Stimulated activated CD4-positive, alpha-beta T cell treated with anti-CD3 and anti-CD28 coated beads, Interleukin-2, amount 100 ng/mL, for 24 hours (primary cell): ENCODE measurements at regions not wholly inside any gene's neighbourhood (a gene's known extent, or its start where the extent isn't known, plus 50 kb on each side); places are given as distances from the start of the nearest gene placed in this dataset.

Experiments used
- DNase-seq, 2 donors: peaks; one replicate each; pipeline ENCODE4 v3.0.0-alpha.2; 2020

GRCh38 chr11:27213232-27213660 lies 149.8 kb downstream of the CCDC34 start:
- DNase-seq, result no peak

- no peak for DNase-seq
These were observed 150.7 kb downstream of the CCDC34 start for GRCh38 chr11:27212248-27212780.

GRCh38 chr11:27211370-27212127 lies 151.5 kb downstream of the CCDC34 start:
- peak in 1 of 2 donors; percentile 12 for DNase-seq

GRCh38 chr11:27210531-27210930 lies 152.5 kb downstream of the CCDC34 start:
- DNase-seq, result no peak

GRCh38 chr11:27209562-27210005 lies 153.4 kb downstream of the CCDC34 start:
- no peak for DNase-seq

- DNase-seq, result no peak
These were observed 154.2 kb downstream of the CCDC34 start for GRCh38 chr11:27208846-27209245.

GRCh38 chr11:27207025-27207650 lies 155.9 kb downstream of the CCDC34 start:
- DNase-seq, result no peak

- no peak for DNase-seq
These were observed 157.0 kb downstream of the CCDC34 start for GRCh38 chr11:27205779-27206570.

- DNase-seq, result no peak
These were observed 157.8 kb downstream of the CCDC34 start for GRCh38 chr11:27205250-27205649.

- DNase-seq, result peak in 1 of 2 donors; percentile 20
These were observed 158.5 kb downstream of the CCDC34 start for GRCh38 chr11:27204529-27204928.

GRCh38 chr11:27203077-27203647 lies 159.9 kb downstream of the CCDC34 start:
- no peak for DNase-seq

GRCh38 chr11:27201454-27202302 lies 161.1 kb downstream of the BBOX1 start:
- no peak for DNase-seq

GRCh38 chr11:27200779-27201453 lies 160.3 kb downstream of the BBOX1 start:
- DNase-seq, result no peak

- DNase-seq, result no peak
These were observed 155.7 kb downstream of the BBOX1 start for GRCh38 chr11:27196203-27196897.

GRCh38 chr11:27195837-27196202 lies 155.2 kb downstream of the BBOX1 start:
- DNase-seq, result no peak

GRCh38 chr11:27194976-27195375 lies 154.4 kb downstream of the BBOX1 start:
- DNase-seq, result no peak

- no peak for DNase-seq
These were observed 153.0 kb downstream of the BBOX1 start for GRCh38 chr11:27193434-27194225.

- DNase-seq, result no peak
These were observed 151.6 kb downstream of the BBOX1 start for GRCh38 chr11:27192184-27192583.

- DNase-seq, result no peak
These were observed 151.0 kb downstream of the BBOX1 start for GRCh38 chr11:27191639-27192038.

GRCh38 chr11:27188696-27189095 lies 148.1 kb downstream of the BBOX1 start:
- no peak for DNase-seq
